ENCODE measurements at regions not wholly inside any gene's neighbourhood (a gene's known extent, or its start where the extent isn't known, plus 50 kb on each side); places are given as distances from the start of the nearest gene placed in this dataset.

DNA sequence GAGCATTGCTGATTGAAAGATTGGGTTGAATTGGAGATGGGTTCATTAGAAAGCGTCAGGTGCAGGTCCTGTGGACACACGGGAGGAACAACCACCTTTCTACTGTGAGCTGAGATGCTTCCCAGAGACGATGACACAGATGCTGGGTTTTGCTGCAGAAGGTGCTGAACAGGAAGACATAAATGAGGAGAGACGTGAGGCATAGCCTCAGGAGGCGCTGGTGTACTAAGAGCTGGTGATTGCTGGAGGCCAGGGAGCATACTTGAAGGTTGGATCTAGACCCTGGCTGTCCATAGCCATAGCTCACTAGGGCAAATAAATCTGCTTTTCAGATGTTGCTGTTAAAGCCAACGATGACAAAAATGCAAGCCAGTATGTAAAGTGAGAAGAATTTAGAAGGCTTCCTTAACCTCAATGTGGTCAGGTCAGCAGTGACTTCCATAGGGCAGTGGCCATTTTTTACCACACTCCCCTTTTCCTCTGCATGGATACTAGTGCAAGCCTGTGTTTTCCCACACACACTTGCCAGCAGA, 153.7 kb downstream of the SOX11 start:
- DNase-seq: no peak

DNA sequence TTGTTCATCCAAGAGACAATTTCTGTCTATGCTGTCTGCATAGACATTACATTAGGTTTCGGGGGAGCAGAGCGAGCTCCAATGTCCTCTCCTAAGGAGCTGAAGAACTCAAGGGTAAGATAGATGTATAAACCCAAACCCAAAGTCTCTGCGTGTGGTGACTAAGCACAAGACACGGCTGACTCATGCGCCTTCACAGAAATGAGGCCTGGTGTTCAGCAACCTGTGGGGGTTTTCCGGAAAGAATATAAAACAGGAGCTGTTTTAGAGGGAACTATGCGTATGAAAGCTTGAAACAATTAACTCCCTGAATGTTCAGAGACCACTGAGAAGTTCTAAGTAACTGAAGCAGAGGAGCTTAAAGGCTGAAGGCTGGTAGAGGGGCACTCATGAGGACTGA, 154.7 kb downstream of the SOX11 start:
- no peak for DNase-seq

DNA sequence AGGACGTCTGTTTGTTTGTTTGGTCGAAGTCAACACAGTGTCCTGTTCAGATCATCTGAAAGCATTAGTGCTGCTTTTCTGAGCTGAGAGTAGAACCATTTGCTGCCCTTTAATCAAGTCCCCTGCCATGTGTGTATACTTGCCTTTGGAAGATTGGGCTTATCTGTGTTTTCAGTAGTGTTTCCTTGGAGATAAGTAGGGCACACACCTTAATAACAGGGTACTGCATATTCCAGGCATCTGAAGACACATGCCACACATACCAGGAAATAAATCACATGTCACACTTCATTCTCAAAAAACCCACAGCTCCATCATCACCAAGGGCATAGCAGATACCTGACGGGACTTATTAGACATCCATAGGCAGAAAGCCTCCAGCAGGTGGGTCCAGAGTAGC, 157.4 kb downstream of the SOX11 start:
- no peak for DNase-seq

DNA sequence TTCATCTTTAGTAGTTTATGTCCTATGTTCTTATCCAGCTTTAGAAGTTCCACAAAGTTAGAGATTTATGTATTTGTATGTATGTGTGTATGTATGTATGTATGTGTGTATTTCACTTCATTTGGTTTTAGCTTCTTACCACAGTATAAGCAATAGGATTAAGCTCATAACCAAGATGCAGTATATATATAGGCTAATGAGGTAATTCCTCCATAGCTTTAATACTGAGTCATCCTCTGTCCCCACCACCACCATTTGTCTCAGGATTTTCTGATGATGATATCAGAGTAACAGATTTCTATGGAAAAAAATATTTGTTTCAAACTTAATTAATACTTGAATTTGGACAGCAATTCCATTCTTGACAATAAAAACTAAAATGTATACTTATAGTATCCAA, 159.2 kb downstream of the SOX11 start:
- DNase-seq: no peak

DNA sequence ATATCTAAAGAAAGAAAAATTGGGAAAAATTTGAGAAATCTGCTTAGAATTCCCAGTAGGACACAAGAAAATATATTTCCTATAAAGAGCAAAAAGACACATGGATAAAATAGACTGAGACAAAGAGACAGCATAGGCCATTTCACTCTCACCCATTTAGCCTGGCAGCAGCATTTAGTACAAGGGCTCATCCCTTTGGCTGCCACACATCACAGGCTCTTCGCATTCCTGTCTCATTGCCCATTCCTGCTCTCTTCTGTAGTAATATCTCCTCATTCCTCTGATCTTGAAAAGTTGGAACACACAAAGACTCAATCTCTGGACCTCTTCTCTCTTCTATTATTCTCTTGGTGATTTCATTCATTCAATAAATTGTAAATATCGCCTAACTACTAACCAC, 162.6 kb downstream of the SOX11 start:
- DNase-seq: no peak

GRCh38 chr2:5867056-5867455, 174.9 kb downstream of the SOX11 start:
- no peak for DNase-seq

GRCh38 chr2:5868931-5869330, 176.7 kb downstream of the SOX11 start:
- DNase-seq: no peak

GRCh38 chr2:5869936-5870335, 177.8 kb downstream of the SOX11 start:
- no peak for DNase-seq

- no peak for DNase-seq
Measured at GRCh38 chr2:5877360-5877759, 185.2 kb downstream of the SOX11 start.

- no peak for DNase-seq
Measured at GRCh38 chr2:5885451-5886173, 193.4 kb downstream of the SOX11 start.

- DNase-seq: no peak
Measured at GRCh38 chr2:5886462-5886861, 194.3 kb downstream of the SOX11 start.

DNA sequence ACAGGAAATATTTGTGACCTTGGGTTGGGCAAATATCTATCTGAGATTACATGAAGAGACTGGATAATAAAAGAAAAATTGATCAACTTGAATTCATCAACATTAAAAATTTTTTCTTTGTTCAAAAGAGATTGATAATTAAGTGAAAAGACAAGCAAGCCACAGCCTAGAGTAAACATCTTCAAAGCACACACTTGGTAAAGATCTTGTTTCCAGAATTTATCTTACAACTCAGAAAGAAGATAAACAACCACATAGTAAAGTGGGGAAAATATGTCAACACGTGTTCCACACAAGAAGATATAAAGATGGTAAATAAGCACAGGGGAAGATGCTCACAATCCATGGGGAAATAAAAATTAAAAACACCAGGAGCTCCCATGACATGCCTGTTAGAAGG, 195.9 kb downstream of the SOX11 start:
- no peak for DNase-seq

- no peak for DNase-seq
Measured at GRCh38 chr2:5889519-5889918, 197.3 kb downstream of the SOX11 start.

- DNase-seq: no peak
Measured at GRCh38 chr2:5894355-5894754, 202.2 kb downstream of the SOX11 start.

DNA sequence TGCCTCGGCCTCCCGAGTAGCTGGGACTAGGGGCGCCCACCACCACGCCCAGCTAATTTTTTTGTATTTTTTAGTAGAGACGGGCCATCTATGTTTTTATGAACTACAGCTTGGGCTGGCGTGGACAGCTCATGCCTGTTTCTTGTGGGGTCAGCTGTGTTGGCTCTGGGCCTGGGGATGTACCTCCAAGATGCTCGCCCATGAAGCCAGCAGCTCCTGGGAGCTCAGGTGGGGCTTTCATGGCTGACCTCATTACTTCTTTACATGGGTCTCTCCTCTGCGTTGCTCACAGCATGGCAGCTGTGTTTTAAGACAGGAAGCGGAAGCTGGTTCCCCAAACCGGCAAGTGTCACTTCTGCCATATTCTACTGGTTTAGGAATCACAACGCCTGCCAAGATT, 203.1 kb downstream of the SOX11 start:
- DNase-seq: no peak

- DNase-seq: no peak
Measured at GRCh38 chr2:5897249-5897648, 205.1 kb downstream of the SOX11 start.

GRCh38 chr2:5898667-5899066, 206.5 kb downstream of the SOX11 start:
- DNase-seq: no peak

DNA sequence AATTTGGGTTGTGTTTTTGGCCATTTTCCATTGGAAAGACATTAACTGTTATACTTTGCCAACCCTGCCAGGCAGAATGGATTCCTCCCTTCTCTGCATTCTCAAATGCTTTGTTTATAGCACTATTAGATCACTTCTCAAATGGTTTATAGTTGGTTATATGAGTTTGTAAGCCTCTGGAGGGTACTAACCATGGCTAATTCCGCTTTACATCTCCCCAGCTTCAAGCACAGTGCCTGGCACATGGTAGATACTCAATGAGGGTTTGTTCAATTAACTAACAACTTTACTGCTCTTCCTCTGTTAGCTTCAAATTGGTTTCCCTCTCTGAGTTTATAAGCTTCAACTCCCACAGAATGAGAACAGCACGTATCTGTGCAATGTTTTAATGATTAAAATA, 213.5 kb downstream of the SOX11 start:
- DNase-seq: no peak

- DNase-seq: peak; percentile 7
Measured at GRCh38 chr2:5908071-5908470, 215.9 kb downstream of the SOX11 start.

GRCh38 chr2:5911718-5912117, 219.5 kb downstream of the SOX11 start:
- DNase-seq: no peak

DNA sequence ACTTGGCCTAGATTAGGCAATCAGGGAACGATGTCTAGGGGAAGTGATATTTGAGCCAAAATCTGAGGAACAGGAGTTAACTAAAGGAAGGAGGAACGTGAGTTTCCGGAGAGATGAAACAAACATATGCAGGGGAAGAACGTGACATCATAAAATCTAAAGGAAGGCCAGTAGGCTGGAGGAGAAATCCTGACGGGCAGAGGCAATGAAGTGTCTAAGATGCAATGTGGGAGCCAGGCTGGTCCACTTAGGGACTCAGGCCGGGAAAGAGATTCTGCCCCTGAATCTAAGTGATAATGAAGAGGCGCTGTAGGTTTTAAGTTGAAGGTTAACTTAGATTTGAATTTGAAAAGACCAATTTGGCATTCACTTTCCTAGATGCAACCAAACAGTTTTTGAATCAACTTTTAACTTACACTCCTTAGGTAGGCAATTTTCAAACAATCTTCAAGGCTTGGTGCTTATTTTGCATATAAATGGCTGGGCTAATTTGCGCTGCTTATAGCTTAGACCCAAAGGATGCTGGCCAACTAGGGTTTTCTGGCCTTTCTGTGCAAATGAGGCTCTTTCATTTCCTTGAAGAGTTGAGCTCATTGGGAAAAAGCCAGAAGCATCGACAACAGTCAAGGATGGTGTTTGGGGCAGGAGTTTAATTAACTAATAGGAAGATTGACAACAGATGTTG, 221.7 kb downstream of the SOX11 start:
- no peak for DNase-seq

- no peak for DNase-seq
Measured at GRCh38 chr2:5914811-5915611, 222.8 kb downstream of the SOX11 start.

DNA sequence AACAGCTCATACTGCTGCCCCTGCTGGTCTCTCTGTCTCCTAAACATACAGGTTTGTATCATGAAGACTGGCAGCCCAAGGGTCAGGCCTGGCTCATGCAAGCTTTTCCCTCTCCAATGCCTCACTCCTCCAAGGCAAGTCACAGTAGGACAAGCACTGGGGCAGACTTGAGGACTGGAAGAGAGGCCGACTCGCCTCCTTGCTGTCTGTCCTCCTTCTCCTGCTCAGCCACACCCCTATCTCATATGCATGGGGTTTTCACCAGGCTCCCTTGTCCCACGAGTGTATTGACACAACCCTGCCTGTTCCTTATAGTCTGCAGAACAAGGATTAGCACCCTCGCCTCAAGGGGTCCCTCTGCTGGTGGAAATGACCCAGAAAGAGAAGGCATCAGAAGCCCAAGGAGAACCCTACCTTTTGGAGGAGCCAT, 223.7 kb downstream of the SOX11 start:
- DNase-seq: peak; percentile 58

All from hematopoietic multipotent progenitor cell treated with erythropoietin and hydrocortisone succinate and interleukin-3 and kit ligand, for 4 days (in vitro differentiated cells).